G401 (cell line): ENCODE measurements at regions not wholly inside any gene's neighbourhood (a gene's known extent, or its start where the extent isn't known, plus 50 kb on each side); places are given as distances from the start of the nearest gene placed in this dataset.
A peak's percentile ranks its signal among the peaks of the same experiment; 100 is the strongest.
"Not testable (repeated sequence)": the region's sequence is repeated elsewhere in the genome, so short reads cannot be mapped to it uniquely, and the experiment has no call there.

Experiments
- DNase-seq: peaks from one replicate; pipeline ENCODE4 v3.0.0-alpha.2; 2015; ENCODE audit warnings: low spot score
- in situ Hi-C: cut with HindIII; loops from 2 replicates; pipeline ENCODE4 v1.10.0; 2016; ENCODE audit warnings: low sequenced_read_pairs, mixed read lengths

GRCh38 chr15:79702621-79703020 lies 194.2 kb downstream of the MTHFS start:
- no peak for DNase-seq
- in situ Hi-C loops = no loop called here

DNA sequence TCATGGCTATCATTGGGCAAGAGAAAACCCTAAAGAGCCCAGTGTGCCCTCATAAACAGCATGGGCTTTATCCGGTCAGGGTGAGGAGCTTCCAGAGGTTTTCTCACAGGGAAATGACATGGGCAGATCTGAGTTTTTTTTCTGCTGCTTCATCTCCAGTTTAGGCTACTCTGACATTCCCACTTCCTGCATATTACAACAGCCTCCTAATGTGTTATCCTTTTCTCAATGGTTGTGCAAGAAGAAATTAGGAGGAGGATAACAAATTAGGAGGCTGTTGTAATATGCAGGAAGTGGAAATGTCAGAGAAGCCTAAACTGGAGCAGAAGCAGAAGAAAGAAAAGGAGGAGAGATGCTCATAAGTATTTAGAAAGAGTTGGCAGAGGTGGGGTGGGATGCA lies 175.6 kb downstream of the MTHFS start:
- in situ Hi-C loops = no loop called here
- no peak for DNase-seq

DNA sequence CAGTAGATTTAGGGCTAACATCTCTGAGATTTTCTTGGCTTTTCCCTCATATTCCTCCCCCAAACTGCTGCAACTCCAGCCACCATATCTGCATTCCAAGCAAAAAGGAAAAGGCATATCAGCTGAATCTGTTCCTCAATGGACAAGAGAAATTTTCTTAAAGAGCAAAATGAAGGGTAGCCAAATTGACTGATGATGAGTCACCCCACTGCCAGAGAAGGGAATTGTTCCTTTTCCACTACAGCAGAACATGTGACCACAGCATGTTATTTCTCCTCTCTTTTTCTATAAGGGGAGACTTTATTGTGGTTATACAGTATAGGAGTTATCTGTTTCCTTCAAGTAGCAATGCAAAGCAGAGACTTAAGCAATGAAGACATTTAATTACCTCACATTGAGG lies 172.5 kb downstream of the MTHFS start:
- DNase-seq = no peak

GRCh38 chr15:79724804-79725203 lies 172.0 kb downstream of the MTHFS start:
- in situ Hi-C loops = no loop called here
- no peak for DNase-seq

More for the DNA sequence above, 172.5 kb downstream of the MTHFS start:
- in situ Hi-C loops = no loop called here

DNA sequence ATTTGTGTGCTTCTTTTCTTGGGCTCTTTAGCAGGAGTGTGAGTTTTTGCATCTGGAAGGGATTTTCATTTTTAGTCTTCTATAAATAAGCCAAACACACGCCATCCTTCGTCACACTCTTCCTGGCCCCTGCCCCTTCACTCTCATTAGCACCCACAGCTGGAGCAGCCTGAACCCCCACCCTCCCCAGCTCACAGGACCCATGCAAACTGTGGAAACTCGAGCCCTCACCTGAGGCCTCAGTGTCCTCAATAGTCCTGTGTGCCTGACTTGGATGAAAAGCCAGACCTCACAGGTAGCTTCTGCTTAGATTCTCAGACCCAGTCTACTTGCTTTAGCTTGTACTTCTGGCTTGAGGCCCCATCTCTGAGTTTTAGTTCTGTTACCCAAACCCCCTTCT lies 167.9 kb downstream of the MTHFS start:
- in situ Hi-C loops = no loop called here
- DNase-seq = no peak

DNA sequence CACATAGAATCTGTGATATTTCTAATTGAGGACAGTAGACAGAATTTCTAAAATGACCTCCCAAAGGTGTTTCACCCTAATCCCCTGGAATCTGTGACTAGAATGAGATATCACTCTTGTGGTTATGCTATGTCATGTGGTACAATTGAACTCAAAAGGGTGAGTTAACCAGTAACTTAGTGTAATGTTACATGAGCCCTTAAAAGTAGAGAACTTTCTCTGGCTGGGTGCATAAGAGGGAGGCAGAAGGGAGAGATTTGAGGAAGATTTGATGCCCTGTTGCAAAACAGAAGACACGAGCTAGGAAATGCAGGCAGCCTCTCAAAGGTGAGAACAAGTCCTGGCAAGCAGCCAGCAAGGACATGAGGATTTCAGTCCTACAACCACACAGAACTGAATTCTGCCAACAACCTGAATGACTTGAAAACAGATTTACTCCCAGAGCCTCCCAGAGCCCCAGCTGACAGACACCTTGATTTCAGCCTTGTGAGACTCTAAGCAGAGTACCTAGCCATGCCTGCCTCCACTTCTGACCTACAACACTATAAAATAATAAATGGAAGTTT lies 160.3 kb downstream of the MTHFS start:
- no peak for DNase-seq
- in situ Hi-C loops = no loop called here

DNA sequence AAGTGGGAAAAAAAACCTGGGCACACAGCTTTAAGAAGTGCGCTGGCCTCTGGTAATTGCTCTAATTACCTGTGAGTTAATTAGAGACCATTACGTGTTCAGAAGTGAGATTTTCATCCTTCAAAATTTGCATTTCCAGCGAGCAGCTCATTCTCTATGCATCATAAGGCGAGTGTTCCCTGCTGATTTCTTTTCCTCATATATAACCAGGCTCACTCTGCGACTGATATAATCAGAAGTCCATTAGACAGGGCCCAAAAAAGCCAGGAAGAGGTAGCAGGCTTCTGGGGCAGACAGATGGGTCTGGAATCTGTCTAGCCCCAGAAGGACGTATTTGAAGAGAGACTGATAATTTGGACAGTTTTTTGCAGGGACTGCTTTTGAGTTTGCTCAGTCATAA lies 158.7 kb downstream of the MTHFS start:
- no peak for DNase-seq
- in situ Hi-C loops = no loop called here

- in situ Hi-C loops = no loop called here
Measured at GRCh38 chr15:79740561-79740960, 156.3 kb downstream of the MTHFS start.

DNA sequence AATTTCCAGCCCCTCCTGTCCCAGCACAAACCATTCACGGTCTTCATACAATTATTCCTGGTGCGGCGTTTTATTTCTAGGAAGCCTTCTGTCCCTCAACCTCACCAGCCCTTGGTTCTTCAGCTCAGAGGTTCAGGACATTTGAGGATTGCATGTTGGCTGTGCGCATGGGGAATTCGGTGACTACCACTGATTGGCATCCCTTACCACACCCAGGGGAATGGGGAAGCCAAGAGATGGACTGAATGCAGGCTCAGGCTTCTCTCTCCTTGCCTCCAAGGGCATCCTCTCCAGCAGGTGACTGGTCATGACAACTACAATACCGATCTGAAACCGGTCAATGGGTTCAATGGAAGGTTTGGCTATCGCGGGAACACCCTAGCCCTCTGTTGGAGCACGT lies 153.8 kb downstream of the MTHFS start:
- in situ Hi-C loops = no loop called here
- no peak for DNase-seq

More at GRCh38 chr15:79740561-79740960, 156.3 kb downstream of the MTHFS start:
- DNase-seq = no peak

DNA sequence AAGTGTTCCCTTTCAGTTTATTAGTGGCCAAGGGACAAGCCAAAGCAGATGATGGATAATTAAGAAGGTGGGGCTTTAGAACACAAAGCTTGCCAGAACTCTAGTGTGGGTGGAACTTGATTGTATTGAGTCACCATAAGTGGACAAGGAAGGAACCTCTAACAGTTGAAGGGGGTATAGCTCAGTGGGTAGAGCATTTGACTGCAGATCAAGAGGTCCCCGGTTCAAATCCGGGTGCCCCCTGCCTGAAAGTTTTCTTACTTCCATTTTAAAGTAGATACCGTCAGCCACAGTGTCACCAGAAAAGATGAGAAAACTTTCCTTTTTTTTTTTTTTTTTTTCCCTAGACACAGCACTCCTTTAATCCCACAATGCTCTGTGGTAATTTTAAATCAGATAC lies 152.3 kb downstream of the MTHFS start:
- DNase-seq, in situ Hi-C loops: not testable (repeated sequence)

DNA sequence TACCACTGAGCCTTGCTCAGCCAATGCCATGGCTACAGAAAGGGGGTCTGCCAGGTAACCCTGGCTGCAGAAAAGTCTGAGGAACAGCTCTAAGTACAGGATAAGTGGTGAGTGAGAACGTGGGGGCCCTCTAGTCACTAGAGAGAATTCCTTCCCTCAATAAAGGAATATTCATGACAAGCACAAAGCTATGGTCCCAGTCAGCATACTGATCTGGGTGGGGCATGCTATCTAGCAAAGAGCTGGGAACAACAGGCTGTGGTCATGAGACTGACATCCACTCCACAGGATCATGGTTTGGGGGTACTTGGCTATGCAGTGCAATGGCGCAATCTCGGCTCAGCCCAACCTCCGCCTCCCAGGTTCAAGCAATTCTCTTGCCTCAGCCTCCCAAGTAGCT lies 140.4 kb downstream of the MTHFS start:
- DNase-seq = no peak
- in situ Hi-C loops = no loop called here

GRCh38 chr15:79765081-79765480 lies 131.7 kb downstream of the MTHFS start:
- DNase-seq = no peak
- in situ Hi-C loops = no loop called here

- peak; percentile 39 for DNase-seq
- in situ Hi-C loops = no loop called here
Measured at GRCh38 chr15:79769069-79769481, 127.7 kb downstream of the MTHFS start.

DNA sequence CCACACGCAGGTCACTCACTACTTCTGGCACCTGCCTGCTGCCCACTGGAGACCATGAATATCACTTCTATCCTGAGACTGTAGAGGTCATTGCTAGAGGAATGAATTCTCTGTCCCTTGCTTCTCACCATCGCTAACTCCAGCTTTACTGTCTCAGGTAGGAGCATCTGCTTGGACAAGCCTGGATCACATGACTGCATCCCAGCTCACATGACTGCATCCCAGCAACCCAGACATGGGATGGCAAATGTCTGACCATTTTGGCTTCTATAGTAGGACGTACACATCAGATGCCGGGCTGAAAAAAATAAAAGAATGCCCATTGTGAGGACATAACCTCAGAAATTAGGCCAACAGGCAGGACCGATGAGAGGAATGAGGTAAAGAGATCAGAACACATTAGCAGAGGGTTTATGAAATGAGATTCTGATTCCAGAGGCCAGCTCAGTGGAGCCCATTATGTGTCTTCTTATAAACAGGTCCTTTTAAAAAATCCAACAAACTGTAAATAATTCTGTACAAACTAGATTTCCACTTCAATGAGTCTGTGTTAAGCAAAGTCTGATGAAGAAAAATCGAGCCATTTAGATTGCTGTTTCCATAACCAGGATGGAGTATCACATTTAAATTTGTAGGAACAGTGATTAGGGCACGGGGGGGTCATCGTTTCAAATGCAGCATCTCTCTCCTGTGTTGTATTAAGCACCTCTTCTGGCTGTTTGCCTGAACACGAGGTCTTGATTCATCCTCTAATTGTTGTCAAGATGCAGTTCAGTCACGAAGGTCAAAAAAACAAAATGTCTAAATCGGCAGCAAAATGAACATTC lies 126.7 kb downstream of the MTHFS start:
- in situ Hi-C loops = no loop called here
- DNase-seq = peak; percentile 5

DNA sequence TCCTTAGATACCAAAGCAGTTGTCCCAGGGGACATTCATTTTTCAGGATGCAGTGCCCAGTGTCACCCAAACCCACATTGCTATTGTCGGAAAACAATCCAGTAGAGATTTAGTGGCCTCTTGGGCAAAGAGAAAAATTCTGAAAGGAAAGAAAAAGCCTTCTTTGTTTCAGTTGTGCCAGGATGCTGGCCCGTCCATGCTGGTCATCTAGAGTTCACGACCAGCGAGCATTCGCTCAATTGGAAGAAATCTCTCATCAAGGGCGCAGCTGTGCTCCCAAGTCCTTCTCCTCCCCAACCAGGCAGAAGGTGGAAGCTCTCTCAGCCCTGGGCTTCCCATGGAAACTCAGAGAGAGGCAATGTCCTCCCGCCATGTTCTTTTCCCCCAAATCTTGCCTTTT lies 123.7 kb downstream of the MTHFS start:
- in situ Hi-C loops = no loop called here
- DNase-seq = no peak

GRCh38 chr15:79775821-79776220 lies 121.0 kb downstream of the MTHFS start:
- no peak for DNase-seq
- in situ Hi-C loops = no loop called here

DNA sequence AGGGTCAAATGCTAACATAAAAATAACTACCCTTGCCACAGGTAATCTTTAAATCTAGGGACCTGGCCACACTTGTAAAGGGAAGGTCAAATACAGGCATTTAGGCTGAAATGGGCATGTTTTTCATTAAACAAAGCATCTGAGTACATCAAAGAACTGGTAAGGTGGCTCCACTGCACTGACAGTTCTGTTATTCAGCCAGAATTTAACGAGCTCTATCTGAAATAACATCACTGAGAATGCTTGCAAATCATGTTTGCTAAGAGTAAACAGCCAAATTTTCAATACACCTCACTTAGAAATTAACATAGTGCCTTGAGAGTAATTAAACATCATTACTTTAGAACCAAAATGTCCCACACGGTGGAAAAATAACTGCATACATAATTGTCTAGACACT lies 118.9 kb downstream of the MTHFS start:
- no peak for DNase-seq
- in situ Hi-C loops = no loop called here

DNA sequence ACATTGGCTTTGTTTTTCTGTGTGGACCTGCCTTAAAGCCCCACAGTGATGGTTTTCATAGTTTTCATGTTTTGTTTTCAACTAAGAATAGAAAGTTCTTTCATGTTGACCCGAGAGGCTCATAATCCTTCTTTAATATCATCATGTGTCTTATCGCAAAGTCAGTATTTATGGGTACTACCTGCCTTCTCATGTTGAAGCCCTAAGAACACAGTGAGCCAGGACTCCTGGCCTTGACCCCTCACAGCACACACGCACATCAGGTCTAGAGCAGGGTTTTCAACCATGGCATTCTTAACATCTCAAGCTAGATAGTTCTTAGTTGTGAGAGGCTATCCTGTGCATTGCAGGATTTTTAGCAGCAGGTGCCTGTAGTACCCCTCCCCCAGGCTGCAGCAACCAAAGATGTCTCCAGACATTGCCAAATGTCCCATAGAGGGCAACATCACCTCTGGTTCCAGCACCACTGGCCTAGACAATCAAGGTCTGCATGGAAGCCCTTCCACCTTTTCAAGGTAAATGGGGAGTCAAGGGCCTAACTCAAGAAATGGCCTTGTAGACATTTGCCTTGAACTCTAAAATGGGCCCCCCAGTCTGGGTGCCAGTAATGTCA lies 118.3 kb downstream of the MTHFS start:
- DNase-seq = no peak
- in situ Hi-C loops = no loop called here

DNA sequence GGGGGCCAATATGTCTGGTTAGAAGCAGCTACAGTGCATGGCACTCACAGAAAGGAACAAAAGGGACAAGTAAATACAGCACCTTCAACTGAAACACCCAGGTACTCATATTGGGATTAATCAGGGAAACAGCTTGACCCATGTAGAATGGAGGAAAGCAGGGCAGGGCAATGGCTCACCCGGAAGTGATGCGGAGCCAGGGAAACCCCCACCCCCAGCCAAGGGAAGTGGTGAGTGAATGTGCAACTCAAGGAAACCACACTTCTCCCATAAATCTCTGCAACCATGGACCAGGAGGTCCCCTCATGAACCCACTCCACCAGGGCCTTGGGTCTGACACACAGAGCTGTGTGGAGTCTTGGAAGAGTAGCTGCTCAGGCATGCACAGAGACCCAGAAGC lies 117.1 kb downstream of the MTHFS start:
- no peak for DNase-seq
- in situ Hi-C loops = no loop called here

GRCh38 chr15:79782307-79782706 lies 114.5 kb downstream of the MTHFS start:
- DNase-seq, in situ Hi-C loops: not testable (repeated sequence)
